ENCODE measurements at regions not wholly inside any gene's neighbourhood (a gene's known extent, or its start where the extent isn't known, plus 50 kb on each side); places are given as distances from the start of the nearest gene placed in this dataset.
"Not testable (repeated sequence)": the region's sequence is repeated elsewhere in the genome, so short reads cannot be mapped to it uniquely, and the experiment has no call there.

DNA sequence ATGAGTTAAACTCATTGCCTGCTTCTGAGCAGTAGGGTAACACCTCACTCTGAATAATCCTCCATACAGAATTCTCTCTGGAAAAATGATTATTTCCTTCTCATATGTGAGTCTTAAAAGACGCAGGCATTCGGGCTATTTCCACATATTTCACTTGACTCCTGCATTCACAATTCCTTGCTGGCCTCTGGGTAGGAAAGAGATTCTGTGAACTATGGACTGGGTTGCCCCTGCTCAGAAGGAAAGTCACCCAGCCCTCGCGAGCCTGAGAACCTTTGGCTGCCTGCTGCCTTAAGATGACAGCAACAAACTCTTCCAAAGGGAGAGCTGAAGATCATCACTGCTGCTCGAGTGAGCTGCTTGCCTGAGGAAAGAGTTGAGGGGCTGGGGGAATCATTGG lies 216.8 kb downstream of the BAMBI start:
- Histone ChIP-seq H2AFZ (ENCODE audit: control insufficient read depth, low read depth, low read length) (no peak overlapping the region), H4K20me1 (ENCODE audit: control insufficient read depth, insufficient read depth) (no peaks in the 10 kb centered on the region), H3K4me1 (ENCODE audit: control insufficient read depth, insufficient read depth, low read length) (no peaks in the 10 kb centered on the region), H3K4me3 (no peak overlapping the region), H3K36me3 (ENCODE audit: control insufficient read depth in 2 of 2, insufficient read depth in 2 of 2, low read length in 1 of 2) (no peaks in the 10 kb centered on the region), H3K9me3 (replicated peaks; ENCODE audit: control insufficient read depth, insufficient read depth, low read length) (no peaks in the 10 kb centered on the region), H3K9ac (ENCODE audit: control insufficient read depth, insufficient read depth, low read length) (no peak overlapping the region), H3K27me3 (replicated peaks in 1 of 2; ENCODE audit: control insufficient read depth in 2 of 2, insufficient read depth in 2 of 2, low read length in 1 of 2) (no peaks in the 10 kb centered on the region; a peak in 1 of 4 replicates), H3K27ac (ENCODE audit: control insufficient read depth, insufficient read depth) (no peak overlapping the region), H3K79me2 (ENCODE audit: control insufficient read depth, insufficient read depth, low read length) (no peaks in the 10 kb centered on the region), H3K4me2 (ENCODE audit: control insufficient read depth, insufficient read depth) (no peak overlapping the region)
- 31% methylated on average over 5 of the region's 5 CpGs for WGBS (ENCODE audit: insufficient coverage, insufficient replicate concordance, low lambda C conversion rate, missing lambda C conversion rate)
- no TSS peak for BruUV-seq (replicated peaks)
- in situ Hi-C loops (cut with MboI) (no loop called here), intact Hi-C loops (cut with micrococcal nuclease; ENCODE audit: unreplicated experiment) (no loop called here)
- POLR2A ChIA-PET = no interaction called here
- ATAC-seq = no peak
- FAIRE-seq = no peak
- TF ChIP-seq SREBF2 (IDR thresholded peaks at IDR 0.05; ENCODE audit: low read length) = no peak
- TF ChIP-seq, protein P1, sequence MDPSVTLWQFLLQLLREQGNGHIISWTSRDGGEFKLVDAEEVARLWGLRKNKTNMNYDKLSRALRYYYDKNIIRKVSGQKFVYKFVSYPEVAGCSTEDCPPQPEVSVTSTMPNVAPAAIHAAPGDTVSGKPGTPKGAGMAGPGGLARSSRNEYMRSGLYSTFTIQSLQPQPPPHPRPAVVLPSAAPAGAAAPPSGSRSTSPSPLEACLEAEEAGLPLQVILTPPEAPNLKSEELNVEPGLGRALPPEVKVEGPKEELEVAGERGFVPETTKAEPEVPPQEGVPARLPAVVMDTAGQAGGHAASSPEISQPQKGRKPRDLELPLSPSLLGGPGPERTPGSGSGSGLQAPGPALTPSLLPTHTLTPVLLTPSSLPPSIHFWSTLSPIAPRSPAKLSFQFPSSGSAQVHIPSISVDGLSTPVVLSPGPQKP (IDR thresholded peaks at IDR 0.05; ENCODE audit: low read depth, low read length) = no peak
- no peak for TF ChIP-seq PAX5 (IDR thresholded peaks at IDR 0.05; ENCODE audit: borderline replicate concordance, low read depth, low read length)
- TF ChIP-seq SIN3A (IDR thresholded peaks at IDR 0.05; ENCODE audit: low read depth, low read length) = no peak
- TF ChIP-seq CBX5 (IDR thresholded peaks at IDR 0.05; ENCODE audit: low read depth) = no peak
- CTCF ChIA-PET = no interaction called here
- SMC1A ChIA-PET (ENCODE audit: uncharacterized antibody, unreplicated experiment) = no interaction called here
- no peak for DNase-seq (ENCODE audit: low read depth, low spot score)
- RAD21 ChIA-PET (ENCODE audit: unreplicated experiment) = no interaction called here

DNA sequence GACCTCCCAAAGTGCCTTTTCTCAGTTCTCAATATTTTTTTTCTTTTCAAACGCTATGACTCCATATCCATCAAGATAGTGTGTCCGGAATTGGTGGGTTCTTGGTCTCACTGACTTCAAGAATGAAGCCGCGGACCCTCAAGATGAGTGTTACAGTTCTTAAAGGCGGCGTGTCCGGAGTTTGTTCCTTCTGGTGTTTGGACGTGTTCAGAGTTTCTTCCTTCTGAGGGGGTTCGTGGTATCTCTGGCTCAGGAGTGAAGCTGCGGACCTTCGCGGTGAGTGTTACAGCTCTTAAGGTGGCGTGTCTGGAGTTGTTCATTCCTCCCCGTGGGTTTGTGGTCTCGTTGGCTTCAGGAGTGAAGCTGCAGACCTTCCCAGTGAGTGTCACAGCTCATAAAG lies 218.3 kb downstream of the BAMBI start:
- H3K27ac ChIP-seq (ENCODE audit: control insufficient read depth, insufficient read depth); H3K4me1 ChIP-seq (ENCODE audit: control insufficient read depth, insufficient read depth, low read length); FAIRE-seq; H3K9ac ChIP-seq (ENCODE audit: control insufficient read depth, insufficient read depth, low read length); H3K4me2 ChIP-seq (ENCODE audit: control insufficient read depth, insufficient read depth); ATAC-seq; H3K36me3 ChIP-seq (ENCODE audit: control insufficient read depth in 2 of 2, insufficient read depth in 2 of 2, low read length in 1 of 2); SMC1A ChIA-PET (ENCODE audit: uncharacterized antibody, unreplicated experiment); POLR2A ChIA-PET; RAD21 ChIA-PET (ENCODE audit: unreplicated experiment); H3K9me3 ChIP-seq (replicated peaks; ENCODE audit: control insufficient read depth, insufficient read depth, low read length); DNase-seq (ENCODE audit: low read depth, low spot score); BruUV-seq (replicated peaks); H4K20me1 ChIP-seq (ENCODE audit: control insufficient read depth, insufficient read depth); in situ Hi-C loops (cut with MboI); H3K4me3 ChIP-seq; intact Hi-C loops (cut with micrococcal nuclease; ENCODE audit: unreplicated experiment); H3K79me2 ChIP-seq (ENCODE audit: control insufficient read depth, insufficient read depth, low read length); H3K27me3 ChIP-seq (replicated peaks in 1 of 2; ENCODE audit: control insufficient read depth in 2 of 2, insufficient read depth in 2 of 2, low read length in 1 of 2); CTCF ChIA-PET; H2AFZ ChIP-seq (ENCODE audit: control insufficient read depth, low read depth, low read length): not testable (repeated sequence)
- 43% methylated on average over 15 of the region's 15 CpGs for WGBS (ENCODE audit: insufficient coverage, insufficient replicate concordance, low lambda C conversion rate, missing lambda C conversion rate)

DNA sequence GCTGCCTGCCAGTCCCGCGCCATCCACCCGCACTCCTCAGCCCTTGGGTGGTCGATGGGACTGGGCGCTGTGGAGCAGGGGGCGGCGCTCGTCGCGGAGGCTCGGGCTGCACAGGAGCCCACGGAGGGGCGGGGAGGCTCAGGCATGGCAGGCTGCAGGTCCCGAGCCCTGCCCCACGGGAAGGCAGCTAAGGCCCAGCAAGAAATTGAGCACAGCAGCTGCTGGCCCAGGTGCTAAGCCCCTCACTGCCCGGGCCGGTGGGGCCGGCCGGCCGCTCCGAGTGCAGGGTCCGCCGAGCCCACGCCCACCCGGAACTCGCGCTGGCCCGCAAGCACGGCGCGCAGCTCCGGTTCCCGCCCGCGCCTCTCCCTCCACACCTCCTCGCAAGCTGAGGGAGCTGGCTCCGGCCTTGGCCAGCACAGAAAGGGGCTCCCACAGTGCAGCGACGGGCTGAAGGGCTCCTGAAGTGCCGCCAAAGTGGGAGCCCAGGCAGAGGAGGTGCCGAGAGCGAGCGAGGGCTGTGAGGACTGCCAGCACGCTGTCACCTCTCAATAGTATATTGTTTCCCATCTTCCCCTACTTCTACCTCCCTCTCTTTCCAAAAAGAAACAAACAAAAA lies 219.6 kb downstream of the BAMBI start:
- H3K4me1 ChIP-seq (ENCODE audit: control insufficient read depth, insufficient read depth, low read length); POLR2A ChIA-PET; H3K27me3 ChIP-seq (replicated peaks in 1 of 2; ENCODE audit: control insufficient read depth in 2 of 2, insufficient read depth in 2 of 2, low read length in 1 of 2); H3K9me3 ChIP-seq (replicated peaks; ENCODE audit: control insufficient read depth, insufficient read depth, low read length); H3K9ac ChIP-seq (ENCODE audit: control insufficient read depth, insufficient read depth, low read length); H4K20me1 ChIP-seq (ENCODE audit: control insufficient read depth, insufficient read depth); H2AFZ ChIP-seq (ENCODE audit: control insufficient read depth, low read depth, low read length); RAD21 ChIA-PET (ENCODE audit: unreplicated experiment); DNase-seq (ENCODE audit: low read depth, low spot score); H3K79me2 ChIP-seq (ENCODE audit: control insufficient read depth, insufficient read depth, low read length); H3K36me3 ChIP-seq (ENCODE audit: control insufficient read depth in 2 of 2, insufficient read depth in 2 of 2, low read length in 1 of 2); H3K27ac ChIP-seq (ENCODE audit: control insufficient read depth, insufficient read depth); SMC1A ChIA-PET (ENCODE audit: uncharacterized antibody, unreplicated experiment); H3K4me2 ChIP-seq (ENCODE audit: control insufficient read depth, insufficient read depth); BruUV-seq (replicated peaks); FAIRE-seq; H3K4me3 ChIP-seq; in situ Hi-C loops (cut with MboI); ATAC-seq; intact Hi-C loops (cut with micrococcal nuclease; ENCODE audit: unreplicated experiment): not testable (repeated sequence)
- WGBS (ENCODE audit: insufficient coverage, insufficient replicate concordance, low lambda C conversion rate, missing lambda C conversion rate) = 70% methylated on average over 25 of the region's 44 CpGs
- CTCF ChIA-PET = interaction anchor here (0.6 kb wide), 1 partner anchor 665 kb away, joined by 4 read pairs; no protein-coding TSS in a partner anchor

All from GM12878 (cell line).